NCI-H510A (cell line): ENCODE measurements at regions not wholly inside any gene's neighbourhood (a gene's known extent, or its start where the extent isn't known, plus 50 kb on each side); places are given as distances from the start of the nearest gene placed in this dataset.

Source experiments
- DNase-seq: peaks from one replicate; lab custom pipeline; 2025; lab: John Stamatoyannopoulos, UW

GRCh38 chr10:63708421-63708820 lies 187.2 kb downstream of the REEP3 start:
- no peak for DNase-seq

- DNase-seq, result no peak
These were observed 189.5 kb downstream of the REEP3 start for GRCh38 chr10:63710703-63711102.

- DNase-seq, result no peak
These were observed 190.2 kb downstream of the REEP3 start for GRCh38 chr10:63711361-63711760.

DNA sequence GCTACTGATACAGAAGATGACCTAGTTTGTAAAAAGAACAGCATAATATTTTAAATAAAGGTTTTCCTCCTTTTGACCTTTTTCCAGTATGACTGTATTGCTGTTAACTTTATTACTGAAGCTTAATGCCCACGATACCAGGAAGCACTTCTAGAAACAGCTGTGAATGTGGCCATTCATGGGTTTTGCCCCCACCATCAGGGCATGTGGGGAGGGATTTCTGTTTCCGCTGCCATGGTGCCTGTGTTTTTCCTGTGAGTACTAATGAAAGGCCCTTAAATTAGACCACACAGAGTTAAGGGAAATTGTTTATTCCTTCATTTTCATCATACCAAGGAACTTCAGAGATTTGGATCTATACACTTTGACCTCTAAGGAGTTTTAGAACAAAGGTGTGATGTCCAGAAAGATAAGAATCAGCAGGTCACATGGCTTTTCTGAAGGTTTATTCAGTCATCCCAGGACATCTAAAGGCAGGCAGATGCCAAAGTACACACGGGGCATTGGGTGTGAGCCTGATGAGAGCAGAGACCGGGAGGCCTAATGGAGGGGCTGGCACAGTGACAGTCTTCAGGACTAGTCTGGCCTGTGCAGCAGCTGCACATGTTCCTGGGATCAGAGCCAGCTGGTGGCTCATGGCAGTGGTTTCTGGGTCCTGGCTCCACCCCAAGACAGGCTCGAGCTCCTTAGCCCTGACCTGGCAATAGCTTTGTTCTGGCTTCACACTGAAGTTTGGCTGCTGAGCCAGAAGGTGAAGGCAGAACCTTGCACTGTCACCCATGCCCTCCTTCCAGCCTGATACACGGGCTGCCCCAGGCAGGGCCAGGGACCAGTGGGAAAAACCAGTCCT lies 190.9 kb downstream of the REEP3 start:
- DNase-seq, result peak; percentile 22

DNA sequence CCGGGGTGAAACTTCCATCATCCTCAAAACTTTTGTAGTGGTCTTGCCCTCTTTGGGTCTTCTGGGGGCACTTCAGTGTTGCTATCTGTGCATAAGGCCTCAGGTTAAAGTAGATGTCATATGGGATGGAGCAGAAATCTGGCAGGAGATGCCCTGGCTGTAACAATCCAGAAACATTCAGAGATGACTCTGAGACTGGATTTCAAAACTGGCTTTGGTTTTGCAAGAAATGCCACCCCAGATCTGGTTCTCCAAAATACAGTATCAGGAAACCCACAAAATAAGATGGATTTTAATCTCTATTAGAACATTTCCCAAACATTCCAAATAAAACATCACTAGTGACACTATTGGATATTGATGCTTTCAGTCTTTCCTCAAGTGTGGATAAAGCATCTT lies 191.5 kb downstream of the REEP3 start:
- DNase-seq, result no peak

GRCh38 chr10:63713191-63714144 lies 192.3 kb downstream of the REEP3 start:
- no peak for DNase-seq

- no peak for DNase-seq
These were observed 194.9 kb downstream of the REEP3 start for GRCh38 chr10:63716016-63716580.

GRCh38 chr10:63717027-63717715 lies 196.0 kb downstream of the REEP3 start:
- no peak for DNase-seq

DNA sequence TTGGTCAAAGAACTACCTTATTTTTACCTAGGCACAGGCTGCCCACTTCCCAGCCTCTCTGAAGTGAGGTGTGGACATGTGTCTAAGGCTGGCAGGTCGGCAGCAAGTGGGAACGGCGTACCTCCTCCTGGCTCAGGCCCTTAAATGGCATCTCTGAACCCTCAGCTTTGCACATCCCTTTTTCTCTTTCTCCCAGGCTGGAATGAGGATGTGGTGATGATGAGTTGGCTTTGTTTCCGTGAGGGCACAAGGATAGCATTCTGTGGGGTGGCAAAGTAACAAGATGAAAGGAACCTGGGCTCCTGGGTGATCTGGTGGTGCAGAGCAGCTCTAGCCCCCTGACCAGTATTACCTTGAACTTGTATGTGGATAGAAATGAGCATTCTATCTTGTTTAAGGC lies 196.8 kb downstream of the REEP3 start:
- DNase-seq, result no peak

DNA sequence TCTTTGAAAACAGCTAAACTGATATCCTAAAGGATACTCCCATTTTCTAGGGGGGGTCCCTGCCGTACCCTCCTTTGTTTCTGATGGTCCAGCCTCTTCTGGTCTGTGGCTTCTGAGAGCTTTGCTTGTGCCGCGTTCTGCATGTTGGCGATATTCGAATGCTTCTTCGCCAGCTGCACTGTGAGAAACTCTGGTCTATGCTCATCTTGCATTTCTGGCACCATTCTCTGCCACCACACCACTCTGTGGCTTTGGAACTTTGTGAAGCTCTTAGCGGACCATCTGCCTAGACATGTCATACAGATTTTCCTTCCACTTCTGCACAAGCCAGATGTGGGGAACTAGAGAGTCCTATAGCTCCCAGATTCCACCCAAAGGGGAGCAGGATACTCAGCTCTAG lies 197.2 kb downstream of the REEP3 start:
- DNase-seq, result no peak

DNA sequence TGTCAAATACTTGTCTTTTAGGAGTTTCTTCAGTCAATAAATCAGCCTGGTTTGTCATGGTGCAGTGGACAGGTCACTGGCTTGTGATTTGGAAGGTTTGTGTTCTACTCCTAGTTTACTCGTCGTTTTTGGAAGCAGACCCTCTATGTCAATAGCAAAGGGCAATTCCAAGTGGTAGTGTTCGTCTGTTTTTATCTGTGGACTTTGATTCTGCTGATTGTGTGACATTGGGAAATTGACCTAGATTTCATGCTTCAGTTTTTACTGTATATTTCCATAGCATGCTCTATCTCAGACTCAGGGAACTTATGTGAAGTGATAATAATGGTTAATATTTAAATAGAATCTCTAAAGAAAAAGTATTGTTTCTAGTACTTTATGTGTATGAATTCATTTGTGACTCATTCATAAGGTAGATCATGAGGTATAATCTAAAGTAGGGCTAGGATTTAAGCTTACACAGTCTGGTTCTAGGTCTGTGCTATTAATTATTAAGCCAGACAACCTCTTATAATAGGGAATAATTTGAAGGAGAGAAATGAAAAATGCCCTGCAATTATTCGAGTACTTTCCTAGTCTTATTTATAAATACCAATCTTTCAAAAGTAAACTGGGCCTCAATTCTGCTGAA lies 198.1 kb downstream of the REEP3 start:
- no peak for DNase-seq

GRCh38 chr10:63720072-63720537 lies 198.9 kb downstream of the REEP3 start:
- no peak for DNase-seq

DNA sequence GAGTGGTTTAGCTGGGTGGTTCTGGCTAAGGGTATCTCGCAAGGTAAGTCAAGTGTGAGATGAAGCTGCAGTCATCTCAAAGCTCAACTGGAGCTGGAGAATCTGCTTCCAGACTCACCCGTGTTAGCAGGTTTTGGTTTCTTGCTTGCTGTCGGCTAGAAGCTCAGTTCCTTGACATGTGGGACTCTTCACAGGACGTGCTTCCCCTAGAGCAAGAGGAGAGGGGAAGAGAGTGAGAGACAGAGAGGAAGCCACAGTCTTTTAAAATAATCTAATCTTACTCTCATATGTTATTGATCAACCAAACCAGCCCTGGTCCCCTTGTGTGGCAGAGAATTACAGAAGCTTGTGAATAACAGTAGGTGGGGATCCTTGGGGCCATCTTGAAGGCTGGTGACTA lies 199.5 kb downstream of the REEP3 start:
- DNase-seq, result no peak

- DNase-seq, result no peak
These were observed 201.3 kb downstream of the REEP3 start for GRCh38 chr10:63722537-63722936.

- DNase-seq, result no peak
These were observed 202.1 kb downstream of the REEP3 start for GRCh38 chr10:63723320-63723719.

- no peak for DNase-seq
These were observed 202.5 kb downstream of the REEP3 start for GRCh38 chr10:63723741-63724140.

DNA sequence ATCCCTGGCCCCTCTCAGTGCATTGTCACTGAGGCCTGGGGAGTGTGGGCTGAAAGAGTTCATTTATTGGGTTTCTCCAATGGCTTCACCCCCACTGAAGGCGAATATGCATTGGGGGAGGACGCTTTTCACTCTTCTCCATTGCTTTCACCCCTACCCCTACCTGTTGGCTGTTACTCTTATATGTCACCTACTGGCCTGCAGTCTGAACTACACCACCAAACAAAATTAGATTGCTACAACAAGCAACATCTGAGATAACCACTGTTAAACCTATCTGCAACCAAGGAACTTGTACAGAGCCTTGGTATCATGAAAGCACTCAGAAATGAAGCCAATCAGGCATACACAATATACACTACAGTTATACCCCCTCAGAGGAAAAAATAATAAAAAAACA lies 203.7 kb downstream of the REEP3 start:
- no peak for DNase-seq

GRCh38 chr10:63726867-63727266 lies 205.7 kb downstream of the REEP3 start:
- no peak for DNase-seq

GRCh38 chr10:63727636-63728035 lies 206.4 kb downstream of the REEP3 start:
- DNase-seq, result no peak

DNA sequence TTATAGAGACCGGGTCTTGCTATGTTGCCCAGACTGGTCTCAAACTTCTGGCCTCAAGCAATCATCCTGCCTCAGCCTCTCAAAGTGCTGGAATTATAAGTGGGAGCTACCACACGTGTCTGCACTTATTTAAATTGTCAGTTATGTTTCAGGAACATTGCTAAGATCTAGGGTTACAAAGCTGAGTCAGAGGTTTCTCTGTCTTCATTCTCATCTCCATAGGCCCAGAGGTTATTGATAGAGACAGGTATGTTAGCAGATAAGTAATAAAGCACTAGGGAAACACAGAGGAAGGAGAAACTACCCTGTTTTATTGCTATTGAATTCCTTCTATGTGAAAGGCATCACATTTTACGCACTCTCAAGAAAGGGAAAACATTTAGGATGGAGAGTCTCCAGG lies 214.1 kb downstream of the REEP3 start:
- no peak for DNase-seq

GRCh38 chr10:63738410-63738809 lies 217.2 kb downstream of the REEP3 start:
- no peak for DNase-seq
